Ishikawa (cell line): ENCODE measurements at regions not wholly inside any gene's neighbourhood (a gene's known extent, or its start where the extent isn't known, plus 50 kb on each side); places are given as distances from the start of the nearest gene placed in this dataset.

Experiments
- CEBPB ChIP-seq: IDR thresholded peaks from 2 replicates; pipeline ENCODE4 v1.6.1; 2012
- CREB1 ChIP-seq: IDR thresholded peaks from 2 replicates; pipeline ENCODE4 v1.6.1; 2012; ENCODE audit warnings: low read depth
- EGR1 ChIP-seq: IDR thresholded peaks from 2 replicates; pipeline ENCODE4 v1.6.1; 2012
- EP300 ChIP-seq: IDR thresholded peaks from 2 replicates; pipeline ENCODE4 v1.6.1; 2012; ENCODE audit warnings: borderline replicate concordance
- FOXM1 ChIP-seq: IDR thresholded peaks from 2 replicates; pipeline ENCODE4 v1.6.1; 2012; ENCODE audit warnings: low read depth, borderline replicate concordance
- MAX ChIP-seq: IDR thresholded peaks from 2 replicates; pipeline ENCODE4 v1.6.1; 2012
- NFIC ChIP-seq: IDR thresholded peaks from 2 replicates; pipeline ENCODE4 v1.6.1; 2012
- RAD21 ChIP-seq: IDR thresholded peaks from 2 replicates; pipeline ENCODE4 v1.6.1; 2012; ENCODE audit warnings: low read depth
- REST ChIP-seq: IDR thresholded peaks from 2 replicates; pipeline ENCODE4 v1.6.1; 2012; ENCODE audit warnings: low read depth, mild to moderate bottlenecking
- TAF1 ChIP-seq: IDR thresholded peaks from 2 replicates; pipeline ENCODE4 v1.6.1; 2012; ENCODE audit warnings: low read depth, mild to moderate bottlenecking
- TCF12 ChIP-seq: IDR thresholded peaks from 2 replicates; pipeline ENCODE4 v1.6.1; 2012; ENCODE audit warnings: low read depth
- TEAD4 ChIP-seq: IDR thresholded peaks from 2 replicates; pipeline ENCODE4 v1.6.1; 2012
- USF1 ChIP-seq: IDR thresholded peaks from 2 replicates; pipeline ENCODE4 v1.6.1; 2012
- YY1 ChIP-seq: IDR thresholded peaks from 2 replicates; pipeline ENCODE4 v1.6.1; 2012; ENCODE audit warnings: low read depth
- ZBTB7A ChIP-seq: IDR thresholded peaks from 2 replicates; pipeline ENCODE4 v1.6.1; 2012; ENCODE audit warnings: low read depth

- no peak for TF ChIP-seq USF1
- no peak for TF ChIP-seq NFIC
- TF ChIP-seq ZBTB7A, result no peak
- TF ChIP-seq FOXM1, result no peak
- TF ChIP-seq TAF1, result no peak
- no peak for TF ChIP-seq REST
- TF ChIP-seq EP300, result no peak
- no peak for TF ChIP-seq TCF12
- no peak for TF ChIP-seq RAD21
- no peak for TF ChIP-seq MAX
- TF ChIP-seq YY1, result no peak
- no peak for TF ChIP-seq CREB1
Observed at GRCh38 chr4:18582841-18583240, 561.3 kb upstream of the LCORL start.

GRCh38 chr4:18578307-18578706 is 556.8 kb upstream of the LCORL start:
- TF ChIP-seq TAF1 (no peak), CEBPB (no peak), MAX (no peak), RAD21 (no peak), FOXM1 (no peak), EGR1 (no peak), TEAD4 (no peak), TCF12 (no peak), ZBTB7A (no peak), REST (no peak), NFIC (no peak), EP300 (no peak), USF1 (no peak), YY1 (no peak)

- TF ChIP-seq ZBTB7A (no peak), REST (no peak), EGR1 (no peak), TCF12 (no peak), TAF1 (no peak), CREB1 (no peak), MAX (no peak), FOXM1 (no peak)
Observed at GRCh38 chr4:18572481-18572880, 550.9 kb upstream of the LCORL start.

- TF ChIP-seq YY1 (no peak), RAD21 (no peak), CREB1 (no peak), FOXM1 (no peak), TEAD4 (no peak), REST (no peak), USF1 (no peak), EP300 (no peak), TCF12 (no peak; the same call in 1 of the 2 replicates), CEBPB (no peak), EGR1 (no peak), MAX (no peak), NFIC (no peak), ZBTB7A (no peak), TAF1 (no peak)
Observed at GRCh38 chr4:18571301-18571761, 549.8 kb upstream of the LCORL start.
